Body of pancreas (tissue), 4 donors: ENCODE measurements at regions not wholly inside any gene's neighbourhood (a gene's known extent, or its start where the extent isn't known, plus 50 kb on each side); places are given as distances from the start of the nearest gene placed in this dataset.

Experiments used
- CTCF ChIP-seq, 7 experiments: fragments of 450-650 bp in 4 of 7; fragments of 200-600 bp in 3 of 7; sonication (generic) in 3 of 7; IDR thresholded peaks; one replicate each; pipeline ENCODE4 v1.5.1; 2016 to 2019; ENCODE audit warnings: antibody characterized with exemption in 7 of 7
- POLR2A ChIP-seq, 3 donors: fragments of 450-650 bp; IDR thresholded peaks; one replicate each; pipeline ENCODE4 v1.6.1; 2016; ENCODE audit warnings: antibody characterized with exemption in 3 of 3, mild to moderate bottlenecking in 2 of 3

GRCh38 chr20:9015984-9016324 is 52.9 kb upstream of the PLCB4 start:
- TF ChIP-seq CTCF (IDR thresholded peaks at IDR 0.05), result no peak
- TF ChIP-seq POLR2A (IDR thresholded peaks at IDR 0.05), result no peak
